B cell (primary cell): ENCODE measurements at regions not wholly inside any gene's neighbourhood (a gene's known extent, or its start where the extent isn't known, plus 50 kb on each side); places are given as distances from the start of the nearest gene placed in this dataset.

Experiments used
- ATAC-seq: fragments of 200-7000 bp; cut with Tn5 transposase; one replicate; pipeline ENCODE4 v1.10.0; 2021; ENCODE audit warnings: low read depth, mild to moderate bottlenecking, moderate number of reproducible peaks, moderate library complexity
- CTCF ChIA-PET: fragments of 350-600 bp; sonication (Branson Sonifier 250); formaldehyde crosslinking; loops from one replicate; lab custom pipeline; 2021; ENCODE audit warnings: antibody characterized with exemption, inconsistent platforms; lab: Charles Lee
- POLR2A ChIA-PET: fragments of 350-600 bp; sonication (Branson Sonifier 250); formaldehyde crosslinking; loops from one replicate; lab custom pipeline; 2021; ENCODE audit warnings: antibody characterized with exemption; lab: Charles Lee
- DNase-seq: peaks from one replicate; pipeline ENCODE4 v3.0.0; 2013
- H2AFZ ChIP-seq: 2 replicates; pipeline ENCODE4 v1.6.1; 2012; ENCODE audit warnings: mild to moderate bottlenecking, low read depth, low read length; ENCODE audit not compliant: insufficient read depth, poor library complexity, severe bottlenecking
- H3K27ac ChIP-seq, 2 donors: 1 replicate in 1 of 2; 2 replicates in 1 of 2; pipeline ENCODE4 v1.5.1; 2012 to 2013; ENCODE audit warnings: low read length in 2 of 2, mild to moderate bottlenecking in 2 of 2, moderate library complexity in 1 of 2
- H3K27me3 ChIP-seq, 4 experiments: fragments of 200-600 bp in 1 of 4; sonication (generic) in 1 of 4; replicated peaks in 1 of 4; 1 replicate in 2 of 4; 2 replicates in 2 of 4; pipeline versions ENCODE4 v1.6.1 to v1.7.0; 2013 to 2016; ENCODE audit warnings: low read length in 3 of 4, mild to moderate bottlenecking in 2 of 4, mixed read lengths in 1 of 4, moderate library complexity in 1 of 4; ENCODE audit not compliant: insufficient read depth in 4 of 4, control insufficient read depth in 3 of 4; ENCODE audit errors: control extremely low read depth in 1 of 4
- H3K36me3 ChIP-seq, 2 experiments: replicated peaks in 1 of 2; 1 replicate in 1 of 2; 2 replicates in 1 of 2; pipeline versions ENCODE4 v1.6.1 to v1.7.1; 2013; ENCODE audit warnings: low read length in 1 of 2; ENCODE audit not compliant: insufficient read depth in 2 of 2, control insufficient read depth in 1 of 2; ENCODE audit errors: control extremely low read depth in 1 of 2, extremely low read depth in 1 of 2
- H3K4me1 ChIP-seq, 2 donors: fragments of 200-600 bp in 1 of 2; sonication (generic) in 1 of 2; 1 replicate in 1 of 2; 2 replicates in 1 of 2; pipeline versions ENCODE4 v1.5.1 to v1.6.1; 2013 to 2017; ENCODE audit warnings: low read length in 2 of 2; ENCODE audit not compliant: control insufficient read depth in 2 of 2, insufficient read depth in 2 of 2
- H3K4me2 ChIP-seq: replicated peaks from 2 replicates; pipeline ENCODE3; 2012; ENCODE audit warnings: mild to moderate bottlenecking, low read depth, low read length; ENCODE audit not compliant: poor library complexity, severe bottlenecking
- H3K4me3 ChIP-seq, 5 experiments: fragments of 200-600 bp in 1 of 5; sonication (generic) in 1 of 5; 1 replicate in 3 of 5; 2 replicates in 2 of 5; pipeline versions ENCODE4 v1.5.1 to v1.7.0; 2011 to 2016; ENCODE audit warnings: low read length in 4 of 5, mild to moderate bottlenecking in 4 of 5, low read depth in 2 of 5, control low read depth in 1 of 5, moderate library complexity in 1 of 5; ENCODE audit not compliant: insufficient read depth in 1 of 5; ENCODE audit errors: control extremely low read depth in 1 of 5, extremely low read depth in 1 of 5
- H3K79me2 ChIP-seq: fragments of 200-600 bp; sonication (generic); one replicate; pipeline ENCODE4 v1.6.0; 2016; ENCODE audit warnings: low read length; ENCODE audit not compliant: control insufficient read depth, insufficient read depth
- H3K9ac ChIP-seq: fragments of 200-600 bp; sonication (generic); 2 replicates; pipeline ENCODE4 v1.6.1; 2017; ENCODE audit warnings: mild to moderate bottlenecking, low read length, moderate library complexity
- H3K9me3 ChIP-seq, 3 donors: one replicate each; pipeline versions ENCODE4 v1.6.1 to v1.7.1; 2013; ENCODE audit warnings: low read length in 2 of 3; ENCODE audit not compliant: control insufficient read depth in 2 of 3, insufficient read depth in 1 of 3; ENCODE audit errors: control extremely low read depth in 1 of 3
- H4K20me1 ChIP-seq: 2 replicates; pipeline ENCODE4 v1.6.0; 2012; ENCODE audit warnings: mild to moderate bottlenecking, low read length; ENCODE audit not compliant: insufficient read depth, control insufficient read depth, poor library complexity, severe bottlenecking
- H3K27ac Mint-ChIP-seq: one replicate; pipeline ENCODE4 v1.8.0; 2021; ENCODE audit warnings: mixed read lengths
- H3K27me3 Mint-ChIP-seq: one replicate; pipeline ENCODE4 v1.8.0; 2021; ENCODE audit warnings: mixed read lengths
- H3K4me1 Mint-ChIP-seq: one replicate; pipeline ENCODE4 v1.8.0; 2021; ENCODE audit warnings: mixed read lengths
- H3K4me3 Mint-ChIP-seq: one replicate; pipeline ENCODE4 v1.8.0; 2021; ENCODE audit warnings: mixed read lengths
- H3K9me3 Mint-ChIP-seq: one replicate; pipeline ENCODE4 v1.8.0; 2022; ENCODE audit warnings: mixed read lengths; ENCODE audit not compliant: insufficient read depth
- EZH2 ChIP-seq: IDR thresholded peaks from 2 replicates; pipeline ENCODE4 v1.6.1; 2012; ENCODE audit warnings: borderline replicate concordance, low read depth, mild to moderate bottlenecking, moderate library complexity, low read length; ENCODE audit not compliant: insufficient read depth, poor library complexity, severe bottlenecking
- WGBS: methylation state at CpG from one replicate; pipeline ENCODE4 v1.1.5; 2013; ENCODE audit warnings: missing lambda C conversion rate; ENCODE audit not compliant: insufficient coverage; 5-methylcytosine and 5-hydroxymethylcytosine counted together
- intact Hi-C: fragments of 100-400 bp; cut with micrococcal nuclease; formaldehyde crosslinking; loops from one replicate; pipeline ENCODE4 v1.10.0; 2022
- TF ChIP-seq, protein P1 (sequence below): fragments of 200-600 bp; IDR thresholded peaks from one replicate; pipeline ENCODE4 v1.8.0; 2022; ENCODE audit warnings: antibody characterized with exemption, mild to moderate bottlenecking

DNA sequence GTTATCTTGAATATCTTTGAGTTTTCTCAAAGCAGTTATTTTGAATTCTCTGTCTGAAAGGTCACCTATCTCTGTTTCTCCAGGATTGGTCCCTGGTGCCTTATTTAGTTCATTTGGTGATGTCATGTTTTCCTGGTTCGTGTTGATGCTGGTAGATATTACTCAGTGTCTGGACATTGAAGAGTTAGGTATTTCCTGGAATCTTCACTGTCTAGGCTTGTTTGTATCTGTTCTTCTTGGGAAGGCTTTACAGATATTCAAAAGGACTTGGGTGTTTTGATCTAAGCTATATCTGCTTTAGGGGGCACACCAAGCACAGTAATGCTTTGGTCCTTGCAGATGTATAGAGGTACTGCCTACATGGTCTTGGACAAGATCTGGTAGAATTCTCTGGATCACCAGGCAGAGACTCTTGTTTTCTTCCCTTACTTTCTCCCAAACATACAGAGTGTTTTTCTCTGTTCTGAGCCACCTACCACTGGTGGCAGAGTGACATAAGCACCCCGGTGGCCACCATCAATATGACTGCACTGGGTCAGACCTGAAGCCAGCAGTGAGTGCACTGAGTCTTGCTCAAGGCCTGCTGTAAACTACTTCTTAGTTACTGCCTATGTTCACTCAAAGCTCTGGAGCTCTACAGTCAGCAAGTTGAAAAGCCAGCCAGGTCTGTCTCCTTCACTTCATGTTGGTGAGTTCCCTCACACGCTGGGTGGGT lies 193.5 kb upstream of the AMOT start:
- intact Hi-C loops: no loop called here
- no peak overlapping the region for H3K4me3 ChIP-seq
- no peaks in the 10 kb centered on the region for H3K27me3 ChIP-seq
- Mint-ChIP-seq H3K27ac (no peak overlapping the region), H3K4me3 (no peak overlapping the region), H3K27me3 (no peaks in the 10 kb centered on the region), H3K4me1 (no peaks in the 10 kb centered on the region), H3K9me3 (peaks cover 4% of the 10 kb centered on the region)
- ChIA-PET CTCF (no interaction called here), POLR2A (no interaction called here)
- no peak for DNase-seq
- H3K27ac ChIP-seq: no peak overlapping the region
- H2AFZ ChIP-seq: no peak overlapping the region
- H3K4me2 ChIP-seq: no peak overlapping the region
- no peaks in the 10 kb centered on the region for H3K79me2 ChIP-seq
- no peaks in the 10 kb centered on the region for H4K20me1 ChIP-seq
- TF ChIP-seq EZH2: no peak
- TF ChIP-seq, protein P1, sequence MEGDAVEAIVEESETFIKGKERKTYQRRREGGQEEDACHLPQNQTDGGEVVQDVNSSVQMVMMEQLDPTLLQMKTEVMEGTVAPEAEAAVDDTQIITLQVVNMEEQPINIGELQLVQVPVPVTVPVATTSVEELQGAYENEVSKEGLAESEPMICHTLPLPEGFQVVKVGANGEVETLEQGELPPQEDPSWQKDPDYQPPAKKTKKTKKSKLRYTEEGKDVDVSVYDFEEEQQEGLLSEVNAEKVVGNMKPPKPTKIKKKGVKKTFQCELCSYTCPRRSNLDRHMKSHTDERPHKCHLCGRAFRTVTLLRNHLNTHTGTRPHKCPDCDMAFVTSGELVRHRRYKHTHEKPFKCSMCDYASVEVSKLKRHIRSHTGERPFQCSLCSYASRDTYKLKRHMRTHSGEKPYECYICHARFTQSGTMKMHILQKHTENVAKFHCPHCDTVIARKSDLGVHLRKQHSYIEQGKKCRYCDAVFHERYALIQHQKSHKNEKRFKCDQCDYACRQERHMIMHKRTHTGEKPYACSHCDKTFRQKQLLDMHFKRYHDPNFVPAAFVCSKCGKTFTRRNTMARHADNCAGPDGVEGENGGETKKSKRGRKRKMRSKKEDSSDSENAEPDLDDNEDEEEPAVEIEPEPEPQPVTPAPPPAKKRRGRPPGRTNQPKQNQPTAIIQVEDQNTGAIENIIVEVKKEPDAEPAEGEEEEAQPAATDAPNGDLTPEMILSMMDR: no peak
- 66% methylated on average over 2 of the region's 3 CpGs for WGBS
- H3K4me1 ChIP-seq: no peaks in the 10 kb centered on the region
- H3K36me3 ChIP-seq: no peaks in the 10 kb centered on the region
- H3K9ac ChIP-seq: no peak overlapping the region
- no peak for ATAC-seq
- H3K9me3 ChIP-seq: no peaks in the 10 kb centered on the region

DNA sequence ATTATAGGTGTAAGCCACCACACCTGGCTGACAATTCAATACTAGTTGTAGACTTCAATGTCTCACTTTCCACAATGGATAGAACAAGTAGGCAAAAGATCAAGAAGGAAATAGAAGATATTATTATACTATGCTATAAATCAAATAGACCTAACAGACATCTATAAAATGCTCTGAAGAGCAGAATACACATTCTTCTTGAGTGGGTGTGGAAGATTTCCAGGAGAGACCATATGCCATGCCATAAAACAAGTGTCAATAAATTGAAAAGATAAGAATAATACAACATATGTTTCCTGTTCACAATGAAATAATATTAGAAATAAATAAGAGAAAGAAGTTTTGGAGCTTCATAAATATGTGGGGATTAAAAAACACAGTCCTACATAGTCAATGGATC lies 179.3 kb upstream of the AMOT start:
- Mint-ChIP-seq H3K4me3 (no peak overlapping the region), H3K4me1 (no peaks in the 10 kb centered on the region), H3K27me3 (no peaks in the 10 kb centered on the region), H3K27ac (no peak overlapping the region), H3K9me3 (no peaks in the 10 kb centered on the region)
- H3K79me2 ChIP-seq: no peaks in the 10 kb centered on the region
- intact Hi-C loops: no loop called here
- H3K9ac ChIP-seq: no peak overlapping the region
- no peaks in the 10 kb centered on the region for H3K27me3 ChIP-seq
- H4K20me1 ChIP-seq: no peaks in the 10 kb centered on the region
- CTCF ChIA-PET: no interaction called here
- H3K4me3 ChIP-seq: no peak overlapping the region
- H2AFZ ChIP-seq: no peak overlapping the region
- ATAC-seq: no peak
- POLR2A ChIA-PET: no interaction called here
- no peak for DNase-seq
- no peak overlapping the region for H3K4me2 ChIP-seq
- no peak overlapping the region for H3K27ac ChIP-seq
- no peaks in the 10 kb centered on the region for H3K4me1 ChIP-seq
- H3K9me3 ChIP-seq: no peaks in the 10 kb centered on the region
- TF ChIP-seq EZH2: no peak
- TF ChIP-seq, protein P1: no peak
- H3K36me3 ChIP-seq: no peaks in the 10 kb centered on the region
